ENCODE measurements at regions not wholly inside any gene's neighbourhood (a gene's known extent, or its start where the extent isn't known, plus 50 kb on each side); places are given as distances from the start of the nearest gene placed in this dataset.
"Not testable (repeated sequence)": the region's sequence is repeated elsewhere in the genome, so short reads cannot be mapped to it uniquely, and the experiment has no call there.

DNA sequence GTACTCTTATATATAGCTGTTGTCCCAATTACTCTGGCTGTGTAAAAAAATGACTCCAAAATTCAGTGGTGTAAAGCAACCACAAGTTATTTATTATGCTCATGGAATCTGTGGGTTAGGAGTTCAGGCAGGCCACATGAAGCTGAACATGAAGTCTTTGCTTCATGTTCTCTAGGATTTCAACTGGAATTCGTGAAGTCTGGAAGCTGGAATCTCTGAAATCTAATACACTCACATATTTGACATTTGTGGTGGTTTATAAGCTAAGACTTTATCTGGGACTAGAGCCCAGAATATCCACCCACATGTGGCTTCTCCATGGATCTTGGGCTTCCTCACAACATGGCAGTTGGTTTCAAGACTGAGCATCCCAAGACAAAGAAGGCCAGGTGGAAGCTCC is 430.6 kb downstream of the MIAT start:
- in situ Hi-C loops (cut with MboI; ENCODE audit: low pct_unique_long_range_greater_than_20kb, low sequenced_read_pairs), result no loop called here
- DNase-seq, result no peak

DNA sequence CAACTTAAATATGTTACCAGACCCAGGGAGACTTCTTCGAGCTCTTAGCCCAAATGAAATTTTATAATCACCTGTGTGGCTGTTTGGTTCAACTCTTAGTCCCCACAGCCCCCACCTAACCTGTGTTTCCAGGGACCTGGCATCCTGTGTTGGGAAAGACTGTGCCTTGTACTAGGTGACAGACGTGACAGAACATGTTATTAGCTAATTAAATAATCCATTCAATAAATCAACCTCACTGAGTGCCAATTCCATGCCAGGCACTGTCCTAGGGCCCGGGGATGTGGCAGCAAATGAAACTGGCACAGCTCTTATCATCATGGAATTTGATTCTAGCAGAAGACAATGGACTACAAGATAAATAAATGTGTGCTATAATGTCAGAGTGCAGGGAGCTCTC is 431.9 kb downstream of the MIAT start:
- in situ Hi-C loops (cut with MboI; ENCODE audit: low pct_unique_long_range_greater_than_20kb, low sequenced_read_pairs), result no loop called here
- DNase-seq, result no peak

DNA sequence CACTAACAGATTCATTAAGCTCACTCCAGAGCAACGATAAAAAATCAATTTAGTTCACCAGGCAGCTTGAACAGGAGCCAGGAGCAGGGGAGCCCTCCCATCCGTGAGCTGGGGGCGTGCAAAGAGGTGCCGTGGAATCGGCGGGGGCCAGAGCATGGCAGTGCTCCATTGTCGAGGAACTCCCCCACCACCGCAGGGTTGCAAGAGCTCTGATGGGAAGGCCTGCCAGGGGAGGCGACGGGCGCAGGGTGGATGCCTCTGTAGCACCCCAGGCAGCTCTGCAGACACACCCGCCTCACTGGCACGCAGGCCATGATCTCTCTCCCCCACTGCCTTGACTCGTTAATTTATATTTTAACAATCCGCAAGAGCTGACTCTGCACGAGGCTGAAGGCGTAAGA is 433.2 kb downstream of the MIAT start:
- DNase-seq, result no peak
- in situ Hi-C loops (cut with MboI; ENCODE audit: low pct_unique_long_range_greater_than_20kb, low sequenced_read_pairs), result no loop called here

DNA sequence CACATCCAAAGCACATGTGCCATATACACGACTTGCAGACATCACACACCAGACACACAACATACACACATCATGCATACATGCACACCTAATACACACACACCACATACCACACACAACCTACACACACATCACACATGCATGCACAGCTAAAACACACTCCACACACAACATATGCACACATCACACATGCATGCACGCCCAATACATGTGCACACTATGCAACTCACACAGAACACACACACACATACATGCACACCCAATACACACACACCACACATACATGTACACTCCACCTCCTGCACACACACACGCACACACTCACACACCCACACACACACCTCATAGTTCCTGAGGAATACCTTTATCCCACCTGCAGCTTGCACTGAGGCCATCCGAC is 436.0 kb downstream of the MIAT start:
- DNase-seq, result no peak
- in situ Hi-C loops (cut with MboI; ENCODE audit: low pct_unique_long_range_greater_than_20kb, low sequenced_read_pairs), result no loop called here

DNA sequence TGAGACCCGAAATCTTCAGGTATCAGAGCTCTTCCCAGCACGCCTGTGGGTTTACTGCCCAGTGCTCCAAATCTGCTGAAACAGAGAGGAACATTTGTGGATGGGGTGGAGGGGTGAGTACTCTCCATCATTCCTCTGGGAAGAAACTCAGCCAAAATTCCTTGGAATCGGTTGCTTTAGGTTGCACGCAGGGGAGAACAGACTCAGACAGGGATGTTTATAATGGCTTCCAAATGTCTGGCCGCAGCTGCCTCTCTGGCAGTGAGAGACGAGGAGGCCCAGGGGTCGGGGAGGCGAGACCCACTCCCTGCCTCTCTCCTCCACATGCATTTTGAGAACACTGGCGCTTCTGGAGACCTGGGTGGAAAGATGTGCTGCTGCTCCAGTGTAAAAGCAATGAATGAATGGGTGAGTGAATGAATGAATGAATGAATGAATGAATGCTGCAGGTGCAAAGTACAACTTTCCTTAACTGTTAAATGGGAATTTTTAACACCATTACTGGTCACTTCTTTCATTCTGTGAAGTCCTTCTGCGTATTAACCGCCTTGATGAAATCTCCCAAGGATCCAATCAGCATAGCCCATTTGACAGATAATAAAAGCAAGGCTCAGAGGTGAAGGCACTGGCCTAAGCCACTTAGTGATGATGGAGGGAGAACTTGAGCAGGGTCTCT is 437.4 kb downstream of the MIAT start:
- in situ Hi-C loops (cut with MboI; ENCODE audit: low pct_unique_long_range_greater_than_20kb, low sequenced_read_pairs), result no loop called here

DNA sequence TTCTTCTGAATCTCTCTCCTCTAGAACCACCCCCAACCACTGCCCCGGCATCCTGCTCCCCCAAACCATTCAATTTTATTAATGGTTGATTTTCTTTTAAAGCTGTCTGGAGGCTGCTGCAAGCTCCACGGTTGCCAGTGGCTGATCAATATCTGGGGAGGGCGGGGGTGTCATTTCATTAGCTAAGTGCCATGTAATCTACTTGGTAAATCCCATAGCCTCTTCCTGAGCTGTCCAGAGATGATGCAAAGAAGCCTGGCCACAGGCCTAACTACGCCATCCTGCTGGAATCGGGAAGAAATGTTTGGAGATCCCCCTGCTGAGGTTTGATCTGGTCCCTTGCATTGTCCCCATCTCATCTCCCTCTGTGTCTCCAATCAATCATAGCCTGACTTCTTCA is 440.1 kb downstream of the MIAT start:
- DNase-seq, result no peak
- in situ Hi-C loops (cut with MboI; ENCODE audit: low pct_unique_long_range_greater_than_20kb, low sequenced_read_pairs), result no loop called here

More for the DNA sequence above, 437.4 kb downstream of the MIAT start:
- no peak for DNase-seq

DNA sequence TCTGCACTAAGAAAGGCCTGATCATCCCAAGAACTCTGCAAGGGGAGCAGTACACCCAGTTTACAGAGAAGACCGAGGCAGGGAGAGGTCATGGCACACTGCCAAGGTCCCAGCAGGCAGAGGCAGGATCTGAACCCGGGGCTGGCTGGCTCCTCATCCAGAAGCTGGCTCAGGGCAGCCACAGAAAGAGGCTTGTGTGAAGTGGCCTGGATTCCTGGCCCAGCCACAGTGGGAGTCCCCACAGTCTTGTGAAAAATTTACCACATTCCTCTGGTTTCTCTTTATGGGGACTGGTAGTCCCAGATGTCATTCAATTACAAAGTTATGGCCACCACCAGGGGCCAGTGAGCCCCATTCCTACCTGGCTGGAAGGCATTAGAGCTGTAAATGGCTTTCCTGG is 440.5 kb downstream of the MIAT start:
- in situ Hi-C loops (cut with MboI; ENCODE audit: low pct_unique_long_range_greater_than_20kb, low sequenced_read_pairs), result no loop called here
- no peak for DNase-seq

DNA sequence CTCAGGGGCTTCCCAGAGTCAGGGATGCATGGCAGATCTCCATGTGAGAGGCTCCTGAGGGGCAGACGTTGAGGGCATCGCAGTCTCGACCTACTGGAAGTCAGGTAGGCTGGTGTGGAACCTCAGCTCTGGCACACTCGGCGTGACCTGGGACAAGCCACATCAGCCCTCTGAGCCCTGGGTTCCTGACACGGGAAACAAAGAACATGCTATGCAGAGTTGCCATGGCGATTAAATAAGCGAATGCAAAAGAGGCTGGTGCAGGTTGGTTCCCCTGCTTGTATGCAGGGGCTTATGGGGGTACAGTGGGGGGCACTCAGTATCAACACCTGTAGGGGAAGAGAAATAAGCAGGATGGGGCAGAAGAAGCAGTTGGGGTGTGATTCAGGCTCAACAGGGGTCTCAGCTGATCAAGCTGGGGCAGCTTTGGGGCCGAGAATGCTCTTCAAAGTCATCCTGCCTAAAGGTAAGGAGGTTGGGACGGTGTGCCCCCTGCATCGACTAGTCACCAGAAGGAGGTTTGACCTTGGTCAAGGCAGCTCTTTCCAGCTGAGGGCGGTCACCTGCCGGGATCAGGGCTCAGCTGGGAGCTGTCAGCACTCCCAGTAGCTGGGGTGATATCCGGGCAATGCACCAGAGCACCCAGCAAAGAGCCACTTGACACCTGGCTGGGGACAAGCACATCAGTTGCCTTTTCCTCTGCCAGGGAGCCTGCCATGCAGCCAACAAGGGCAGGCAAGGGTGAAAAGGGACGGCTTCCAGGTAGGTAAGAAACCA is 442.7 kb downstream of the MIAT start:
- in situ Hi-C loops (cut with MboI; ENCODE audit: low pct_unique_long_range_greater_than_20kb, low sequenced_read_pairs), result no loop called here
- no peak for DNase-seq

DNA sequence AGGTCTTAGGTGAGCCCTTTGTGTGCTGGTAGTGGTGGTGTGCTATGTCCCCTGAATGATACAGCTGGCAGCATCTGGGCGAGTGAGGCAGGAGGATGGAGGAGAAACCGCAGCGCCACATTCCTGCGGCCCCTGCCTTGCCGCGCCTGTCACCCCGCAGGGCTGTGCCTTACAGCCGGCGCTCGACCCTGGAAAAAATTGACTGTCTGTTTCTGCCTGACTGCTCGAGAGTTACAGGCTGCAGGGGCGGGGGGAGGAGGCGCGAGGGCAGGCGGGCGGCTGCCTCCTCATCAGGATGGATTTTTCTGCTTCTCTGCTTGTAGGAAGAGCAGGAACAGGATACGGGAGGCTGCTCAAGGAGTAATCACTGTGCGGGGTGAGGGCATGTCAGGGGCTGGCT is 443.4 kb downstream of the MIAT start:
- in situ Hi-C loops (cut with MboI; ENCODE audit: low pct_unique_long_range_greater_than_20kb, low sequenced_read_pairs), result no loop called here
- no peak for DNase-seq

DNA sequence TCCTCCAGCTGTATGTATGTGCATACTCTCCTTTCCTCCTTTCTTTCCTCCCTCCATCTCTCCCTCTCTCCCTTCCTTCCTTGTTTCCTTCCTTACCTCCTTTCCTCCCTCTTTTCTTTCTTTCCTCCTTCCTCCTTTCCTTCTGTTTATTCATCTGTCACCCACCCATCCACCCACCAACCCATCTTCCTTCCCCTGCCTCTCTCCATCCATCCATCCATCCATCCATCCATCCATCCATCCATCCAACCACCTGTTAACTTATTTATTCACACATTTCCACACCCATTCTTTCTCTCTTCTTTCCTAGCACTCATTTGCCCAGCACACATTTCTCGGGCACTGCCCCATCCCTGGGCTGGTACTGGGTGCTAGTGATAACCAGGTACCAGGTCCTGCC is 443.9 kb downstream of the MIAT start:
- in situ Hi-C loops (cut with MboI; ENCODE audit: low pct_unique_long_range_greater_than_20kb, low sequenced_read_pairs), result no loop called here
- no peak for DNase-seq

DNA sequence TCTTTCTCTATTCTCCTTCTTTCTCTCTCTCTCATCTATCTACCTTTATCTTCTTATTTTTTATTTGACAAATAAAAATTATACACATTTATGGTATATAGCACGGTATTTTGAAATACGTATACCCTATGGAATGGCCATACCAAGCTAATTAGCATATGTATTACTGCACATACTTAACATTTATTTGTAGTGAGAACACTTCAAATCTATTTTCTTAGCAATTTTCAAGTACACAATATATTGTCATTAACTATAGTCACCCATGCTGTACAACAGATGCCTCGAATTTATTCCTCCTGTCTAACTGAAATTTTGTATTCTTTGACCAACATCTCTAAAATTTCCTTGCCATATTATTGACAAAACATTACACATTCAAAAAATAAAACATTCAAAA is 447.1 kb downstream of the MIAT start:
- DNase-seq, result no peak
- in situ Hi-C loops (cut with MboI; ENCODE audit: low pct_unique_long_range_greater_than_20kb, low sequenced_read_pairs), result no loop called here

DNA sequence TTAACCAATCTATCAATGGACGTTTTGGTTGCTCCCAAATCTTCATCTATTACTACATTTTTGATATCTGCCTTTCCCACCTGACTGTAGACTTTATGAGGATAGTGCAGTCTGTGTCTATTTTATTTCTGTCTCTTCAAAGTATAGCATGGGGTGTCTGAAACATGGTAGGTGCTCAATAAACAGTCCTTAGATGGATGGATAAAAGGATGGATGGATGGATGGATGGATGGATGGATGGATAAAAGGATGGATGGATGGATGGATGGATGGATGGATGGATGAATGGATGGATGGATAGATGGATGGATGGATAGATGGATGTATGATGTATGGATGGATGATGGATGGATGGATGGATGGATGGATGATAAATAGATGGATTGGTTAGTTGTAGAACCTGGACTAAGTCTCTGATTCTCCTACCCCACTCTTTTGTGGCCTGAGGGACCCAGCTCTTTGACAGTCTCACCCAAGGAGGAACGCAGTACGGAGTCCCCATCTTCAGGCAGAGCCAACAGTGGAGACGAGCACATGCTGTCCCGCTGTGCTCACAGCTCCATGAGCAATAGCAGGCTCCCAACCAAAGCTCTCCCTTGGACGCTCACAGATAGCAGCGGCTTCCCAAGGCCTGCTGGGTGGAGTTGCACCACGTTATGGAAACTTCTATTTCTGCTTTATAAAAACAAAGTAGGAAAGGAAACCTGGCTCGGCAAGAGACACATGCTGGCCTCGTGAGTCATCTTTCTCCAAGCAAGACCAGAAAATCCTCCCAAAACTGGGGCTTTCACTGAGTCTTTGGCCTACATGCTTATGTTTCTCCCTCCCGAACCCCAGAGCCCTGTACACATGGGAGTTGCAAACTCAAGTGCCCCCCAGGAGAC is 448.0 kb downstream of the MIAT start:
- in situ Hi-C loops (cut with MboI; ENCODE audit: low pct_unique_long_range_greater_than_20kb, low sequenced_read_pairs), result no loop called here
- no peak for DNase-seq

DNA sequence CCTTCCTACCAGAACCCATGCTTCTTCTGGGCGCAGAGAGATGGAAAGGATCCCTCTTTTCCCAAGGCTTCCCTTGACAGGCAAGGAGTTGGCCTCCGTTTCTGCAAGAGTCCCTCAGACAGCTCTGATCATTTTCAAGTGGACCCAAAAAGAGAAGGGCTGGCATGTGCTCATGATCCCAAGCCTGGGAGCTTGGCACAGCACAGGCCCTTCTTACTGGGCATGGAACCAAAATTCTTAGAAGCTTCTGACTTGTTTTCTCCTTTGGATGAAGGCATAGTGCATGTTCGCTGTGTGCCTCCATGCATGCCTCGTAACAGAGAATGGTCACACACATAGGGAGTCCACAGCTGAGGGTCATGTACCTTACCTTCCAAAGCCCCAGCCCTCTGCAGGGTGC is 449.6 kb downstream of the MIAT start:
- no peak for DNase-seq
- in situ Hi-C loops (cut with MboI; ENCODE audit: low pct_unique_long_range_greater_than_20kb, low sequenced_read_pairs), result no loop called here

DNA sequence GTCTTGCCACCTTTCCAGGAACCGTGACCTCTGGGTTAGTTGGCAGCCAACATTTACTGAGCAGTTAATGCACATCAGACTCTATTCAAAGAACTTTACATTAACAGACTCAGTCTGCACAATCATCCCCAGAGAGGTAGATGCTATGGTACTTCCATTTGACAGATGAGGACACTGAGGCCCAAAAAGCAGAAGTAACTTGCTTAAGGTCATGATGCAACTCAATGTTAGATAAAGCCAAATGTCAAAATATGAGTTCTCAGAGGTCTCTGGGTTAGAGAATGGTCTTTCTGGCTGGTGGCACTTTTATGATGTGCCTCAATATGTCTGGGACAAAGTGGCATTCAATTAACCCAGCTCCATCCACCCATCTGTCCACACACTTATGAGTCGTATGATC is 450.0 kb downstream of the MIAT start:
- DNase-seq, result no peak
- in situ Hi-C loops (cut with MboI; ENCODE audit: low pct_unique_long_range_greater_than_20kb, low sequenced_read_pairs), result no loop called here

DNA sequence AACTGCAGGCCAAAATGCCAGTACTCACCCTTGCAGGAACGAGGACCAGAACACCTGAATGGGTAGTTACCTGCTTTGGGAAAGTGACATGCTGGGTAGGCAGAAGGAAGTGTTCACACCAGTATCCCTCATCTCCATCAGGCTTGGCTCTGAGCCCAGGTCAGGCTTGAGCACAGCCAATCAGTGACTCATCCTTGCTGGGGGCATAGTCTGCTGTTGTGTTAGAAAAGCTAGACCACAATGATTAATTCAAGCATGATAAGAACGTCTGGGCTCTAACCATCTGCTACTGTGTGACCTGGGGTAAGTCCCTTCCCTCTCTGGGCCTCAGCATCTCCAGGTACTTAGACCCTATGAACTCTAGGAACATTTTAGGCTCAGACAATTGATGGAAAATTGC is 450.4 kb downstream of the MIAT start:
- DNase-seq, result no peak
- in situ Hi-C loops (cut with MboI; ENCODE audit: low pct_unique_long_range_greater_than_20kb, low sequenced_read_pairs), result no loop called here

DNA sequence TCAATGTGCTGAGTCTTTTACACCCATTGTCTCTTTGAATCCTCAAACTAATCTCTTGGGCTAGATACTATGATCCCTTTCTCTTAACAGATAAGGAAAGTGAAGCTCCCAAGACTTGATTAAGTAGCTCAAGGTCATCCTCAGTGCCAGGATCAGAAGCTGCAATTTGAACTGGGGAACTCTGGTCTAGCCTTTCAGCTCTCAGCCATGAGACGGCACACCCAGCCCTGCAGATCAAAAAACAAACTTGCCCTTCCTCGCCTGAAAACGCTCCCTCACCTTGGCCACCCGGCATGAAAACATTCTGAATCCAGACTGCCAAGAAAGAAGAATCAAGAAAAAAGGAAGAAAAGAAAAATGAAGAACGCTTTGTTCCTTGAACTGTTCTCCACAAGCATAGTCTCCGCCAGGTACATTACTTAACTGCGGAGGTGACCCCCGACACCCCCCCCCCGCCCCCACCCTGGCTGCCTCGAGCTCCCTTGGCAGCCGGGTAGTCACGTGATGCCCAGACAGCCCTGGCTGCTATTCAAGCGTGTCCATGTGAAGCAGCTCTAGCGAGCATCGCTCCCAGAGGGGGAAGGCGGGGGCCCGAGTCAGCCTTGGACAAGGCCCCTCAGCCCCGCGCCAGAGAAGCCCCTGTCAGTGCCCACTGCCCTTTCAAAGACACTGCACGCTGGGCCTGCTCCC is 451.2 kb downstream of the MIAT start:
- DNase-seq, result no peak
- in situ Hi-C loops (cut with MboI; ENCODE audit: low pct_unique_long_range_greater_than_20kb, low sequenced_read_pairs), result no loop called here

DNA sequence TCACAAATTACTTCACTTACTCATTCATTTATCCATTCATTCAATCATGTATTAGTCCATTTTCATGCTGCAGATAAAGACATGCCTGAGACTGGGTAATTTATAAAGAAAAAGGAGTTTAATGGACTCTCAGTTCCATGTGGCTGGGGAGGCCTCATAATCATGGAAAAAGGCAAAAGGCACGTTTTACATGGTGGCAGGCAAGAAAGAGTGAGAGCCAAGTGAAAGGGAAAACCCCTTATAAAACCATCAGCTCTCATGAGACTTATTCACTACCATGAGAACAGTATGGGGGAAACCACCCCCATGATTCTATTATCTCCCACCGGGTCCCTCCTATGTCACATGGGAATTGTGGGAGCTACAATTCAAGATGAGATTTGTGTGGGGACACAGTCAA is 452.0 kb downstream of the MIAT start:
- in situ Hi-C loops (cut with MboI; ENCODE audit: low pct_unique_long_range_greater_than_20kb, low sequenced_read_pairs); DNase-seq: not testable (repeated sequence)

DNA sequence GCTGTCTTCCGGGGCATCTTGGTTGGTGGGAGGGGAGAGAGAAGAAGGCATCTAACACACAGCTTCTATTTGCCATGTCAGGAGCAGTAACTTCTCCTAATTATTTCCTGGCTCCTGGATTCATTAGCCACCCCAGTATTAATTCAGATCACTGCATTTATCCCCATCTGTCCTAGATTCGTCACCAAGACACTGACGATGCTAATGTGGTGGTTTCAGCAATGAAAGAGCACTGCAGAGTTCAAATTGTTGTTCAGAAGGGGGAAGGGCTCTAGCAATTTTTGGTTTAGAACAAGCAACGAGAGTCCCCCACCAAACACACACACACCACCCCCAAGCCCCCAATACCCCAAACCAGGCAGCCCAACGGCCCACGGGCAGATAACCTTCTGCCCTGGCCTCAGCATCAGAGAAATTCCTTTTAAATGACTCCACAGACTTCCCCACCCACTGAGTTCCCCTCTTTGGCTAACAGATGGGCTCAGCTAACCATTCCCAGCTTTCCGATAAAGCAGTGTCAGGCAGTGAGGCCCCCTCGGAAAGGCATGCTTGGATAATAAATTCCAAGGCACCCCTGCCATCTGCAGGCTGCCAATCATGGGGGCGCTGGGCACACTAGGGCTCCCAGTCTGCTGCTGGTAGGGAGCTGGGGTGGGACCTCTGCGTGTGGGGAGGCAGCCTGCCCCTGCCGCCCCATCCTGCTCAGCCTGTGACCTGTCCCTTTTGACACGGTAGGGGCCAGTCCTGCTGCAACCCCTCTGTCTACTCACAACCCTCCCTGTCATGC is 453.5 kb downstream of the MIAT start:
- no peak for DNase-seq
- in situ Hi-C loops (cut with MboI; ENCODE audit: low pct_unique_long_range_greater_than_20kb, low sequenced_read_pairs), result no loop called here
